ENCODE measurements at regions not wholly inside any gene's neighbourhood (a gene's known extent, or its start where the extent isn't known, plus 50 kb on each side); places are given as distances from the start of the nearest gene placed in this dataset.
A peak's percentile ranks its signal among the peaks of the same experiment; 100 is the strongest.
"Not testable (repeated sequence)": the region's sequence is repeated elsewhere in the genome, so short reads cannot be mapped to it uniquely, and the experiment has no call there.

DNA sequence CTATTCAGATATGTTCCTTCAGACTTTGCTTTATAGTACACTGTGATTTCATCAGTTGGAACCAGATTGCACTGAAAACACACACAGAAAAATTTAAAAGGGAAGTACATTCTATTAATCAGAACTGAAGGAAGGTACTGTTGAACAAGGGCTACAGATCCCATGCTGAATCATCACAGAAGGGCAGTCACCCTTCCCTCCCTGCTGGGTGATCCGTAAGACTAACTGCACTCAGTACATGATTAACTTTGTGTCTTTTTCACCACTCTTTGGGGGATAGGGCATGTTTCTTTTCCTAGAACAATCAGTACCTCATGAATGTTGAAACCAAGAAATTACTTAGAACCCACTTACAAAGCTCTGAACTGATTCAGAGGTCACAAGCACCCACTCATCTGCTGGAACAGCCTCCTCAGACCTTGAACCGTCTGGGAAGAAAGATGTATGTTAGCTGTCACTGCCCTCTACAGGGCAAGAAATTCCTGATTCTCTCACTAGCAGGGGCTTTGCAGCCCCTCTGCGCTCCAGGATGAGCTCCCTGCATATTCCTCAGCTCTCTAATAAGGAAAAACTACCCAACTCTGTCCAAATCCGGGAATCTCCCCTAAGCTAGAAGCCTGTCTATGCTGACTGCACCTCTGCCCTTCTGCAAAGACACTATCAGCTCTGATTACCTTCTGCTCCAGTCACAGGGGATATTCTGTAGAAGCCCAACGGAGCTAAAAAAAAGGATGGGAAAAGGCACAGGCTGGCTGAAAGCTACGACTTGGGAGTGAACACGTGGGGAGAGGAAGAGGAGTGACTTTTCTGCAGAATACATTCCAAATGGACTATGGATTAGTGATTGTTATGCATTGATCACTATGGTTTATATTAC lies 51.0 kb downstream of the IARS1 start:
- DNase-seq (ENCODE audit: low read depth) = peak; percentile 62

DNA sequence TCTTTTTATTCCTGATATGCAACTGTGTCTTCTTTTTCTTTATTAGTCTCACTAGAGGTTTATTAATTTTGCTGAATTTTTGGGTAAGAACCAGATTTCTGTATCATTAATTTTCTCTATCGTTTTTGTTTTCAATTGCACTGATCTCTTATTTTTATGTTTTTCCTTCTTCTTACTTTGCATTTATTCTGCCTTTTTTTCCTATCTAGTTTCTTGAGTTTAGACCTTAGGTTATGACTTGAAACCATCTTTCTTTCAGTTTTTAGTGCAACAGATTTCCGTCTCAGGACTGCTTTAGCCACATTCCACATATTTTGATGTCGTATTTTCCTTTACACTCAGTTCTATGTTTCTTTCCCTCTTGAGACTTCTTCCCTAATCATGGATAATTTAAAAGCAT lies 56.6 kb downstream of the IARS1 start:
- no peak for DNase-seq (ENCODE audit: low read depth)

DNA sequence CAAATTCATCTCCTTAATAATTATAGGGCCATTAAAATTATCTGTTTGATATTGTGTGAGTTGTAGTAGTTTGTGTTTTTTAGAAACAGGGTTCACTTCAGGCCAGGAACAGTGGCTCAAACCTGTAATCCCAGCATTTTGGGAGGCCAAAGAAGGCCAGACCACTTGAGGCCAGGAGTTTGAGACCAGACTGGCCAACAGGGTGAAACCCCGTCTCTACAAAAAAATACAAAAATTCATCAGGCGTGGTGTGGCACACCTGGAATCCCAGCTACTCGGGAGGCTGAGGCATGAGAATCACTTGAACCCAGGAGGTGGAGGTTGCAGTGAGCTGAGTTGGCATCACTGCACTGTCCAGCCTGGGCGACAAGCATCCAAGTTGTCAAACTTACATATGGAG lies 57.0 kb downstream of the IARS1 start:
- no peak for DNase-seq (ENCODE audit: low read depth)

DNA sequence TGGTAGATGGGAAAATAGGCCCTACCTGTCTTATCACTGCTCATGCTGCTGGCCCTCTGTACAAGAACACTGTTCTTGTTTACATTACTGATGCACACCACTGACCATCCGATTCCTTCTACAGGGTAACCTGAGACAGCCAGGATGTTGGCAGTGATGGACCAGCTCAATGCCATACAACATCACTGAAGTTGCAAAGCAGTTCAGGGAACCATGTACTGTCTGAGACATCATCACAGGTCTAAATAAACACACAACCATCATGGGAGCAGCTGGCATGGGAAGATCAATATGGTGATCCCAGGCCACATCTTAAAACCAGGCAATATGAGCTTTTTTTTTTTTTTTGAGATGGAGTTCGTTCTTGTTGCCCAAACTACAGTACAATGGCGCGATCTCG lies 59.0 kb downstream of the IARS1 start:
- DNase-seq (ENCODE audit: low read depth) = no peak

GRCh38 chr9:92232190-92232589 lies 61.3 kb downstream of the IARS1 start:
- DNase-seq (ENCODE audit: low read depth) = no peak

- DNase-seq (ENCODE audit: low read depth) = no peak
These were observed 64.9 kb downstream of the IARS1 start for GRCh38 chr9:92228628-92229027.

GRCh38 chr9:92224177-92224576 lies 69.3 kb downstream of the IARS1 start:
- no peak for DNase-seq (ENCODE audit: low read depth)

DNA sequence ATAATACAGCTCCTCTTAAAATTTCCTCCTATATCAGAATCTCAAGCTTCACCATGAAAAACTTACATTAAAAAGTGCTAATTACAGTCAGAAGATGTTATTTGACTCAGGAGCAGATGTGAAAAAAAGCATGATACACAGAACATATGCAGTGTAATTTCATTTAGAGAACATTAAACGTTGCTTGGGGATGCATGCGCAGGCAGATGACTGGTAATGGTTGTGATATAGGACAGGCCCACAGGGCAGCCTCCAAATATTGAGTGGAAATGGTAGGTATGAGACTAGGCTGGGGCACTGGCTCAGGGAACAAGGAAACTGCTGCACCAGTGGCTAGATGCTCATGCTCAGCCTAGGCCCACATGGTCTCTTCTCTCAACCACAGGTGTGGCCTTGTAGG lies 69.7 kb downstream of the IARS1 start:
- no peak for DNase-seq (ENCODE audit: low read depth)

GRCh38 chr9:92208693-92209524 lies 84.6 kb downstream of the IARS1 start:
- DNase-seq (ENCODE audit: low read depth) = no peak

- DNase-seq (ENCODE audit: low read depth) = no peak
These were observed 87.0 kb downstream of the IARS1 start for GRCh38 chr9:92206488-92206887.

DNA sequence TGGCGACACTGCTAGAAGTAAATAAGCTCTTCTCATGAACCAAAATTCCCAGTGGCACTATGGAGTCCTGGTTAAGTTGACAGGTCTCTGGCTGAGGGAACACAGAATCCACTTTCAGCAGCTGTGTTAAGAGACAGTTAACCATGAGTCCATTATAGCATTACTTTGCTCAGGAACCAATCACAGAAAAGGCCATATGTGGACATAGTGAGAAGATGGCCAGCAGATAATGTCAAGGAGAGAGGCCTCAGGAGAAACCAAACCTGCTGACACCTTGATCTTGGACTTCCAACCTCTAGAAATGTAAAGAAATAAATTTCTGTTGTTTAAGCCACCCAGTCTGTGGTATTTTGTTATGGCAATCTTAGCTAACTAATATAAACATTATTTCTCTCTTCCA lies 88.7 kb upstream of the SPTLC1 start:
- not testable (repeated sequence) for DNase-seq (ENCODE audit: low read depth)

GRCh38 chr9:92198237-92198636 lies 83.0 kb upstream of the SPTLC1 start:
- not testable (repeated sequence) for DNase-seq (ENCODE audit: low read depth)

GRCh38 chr9:92196909-92197308 lies 81.7 kb upstream of the SPTLC1 start:
- DNase-seq (ENCODE audit: low read depth) = peak; percentile 54

GRCh38 chr9:92196400-92196799 lies 81.2 kb upstream of the SPTLC1 start:
- DNase-seq (ENCODE audit: low read depth) = no peak

DNA sequence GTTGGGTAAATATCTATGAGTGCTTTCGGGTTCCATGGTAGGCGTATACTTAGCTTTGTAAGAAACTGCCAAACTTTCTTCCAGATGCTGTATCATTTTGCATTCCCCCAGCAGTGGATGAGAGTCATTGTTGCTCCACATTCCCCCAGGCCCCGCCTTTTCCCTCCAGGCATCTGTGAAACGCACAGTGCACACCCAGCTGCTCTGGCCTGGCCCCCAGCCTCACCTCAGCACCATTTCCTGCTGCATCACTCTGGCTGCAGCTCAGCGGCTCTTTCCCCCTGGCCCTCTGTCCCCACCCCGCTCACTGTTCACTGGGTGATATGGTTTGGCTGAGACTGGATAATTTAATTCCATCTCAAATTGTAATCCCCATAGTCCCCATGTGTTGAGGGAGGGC lies 76.6 kb upstream of the SPTLC1 start:
- DNase-seq (ENCODE audit: low read depth) = peak; percentile 17

DNA sequence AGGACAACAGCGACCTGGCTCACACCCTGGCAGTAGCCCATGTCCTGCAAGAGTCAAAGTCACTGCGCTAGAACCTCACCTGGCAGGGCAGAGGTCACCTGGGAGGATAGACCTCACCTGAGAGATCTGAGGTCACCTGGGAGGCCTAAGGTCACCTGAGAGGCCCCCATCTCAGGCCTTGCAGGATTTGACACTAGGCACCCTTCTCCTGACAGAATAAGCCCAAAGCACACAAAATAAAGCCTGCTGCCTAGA lies 75.2 kb upstream of the SPTLC1 start:
- no peak for DNase-seq (ENCODE audit: low read depth)

GRCh38 chr9:92189782-92190535 lies 74.7 kb upstream of the SPTLC1 start:
- DNase-seq (ENCODE audit: low read depth) = no peak

- no peak for DNase-seq (ENCODE audit: low read depth)
These were observed 74.0 kb upstream of the SPTLC1 start for GRCh38 chr9:92188969-92189781.

- no peak for DNase-seq (ENCODE audit: low read depth)
These were observed 72.9 kb upstream of the SPTLC1 start for GRCh38 chr9:92187989-92188714.

- no peak for DNase-seq (ENCODE audit: low read depth)
These were observed 72.2 kb upstream of the SPTLC1 start for GRCh38 chr9:92187390-92187789.

DNA sequence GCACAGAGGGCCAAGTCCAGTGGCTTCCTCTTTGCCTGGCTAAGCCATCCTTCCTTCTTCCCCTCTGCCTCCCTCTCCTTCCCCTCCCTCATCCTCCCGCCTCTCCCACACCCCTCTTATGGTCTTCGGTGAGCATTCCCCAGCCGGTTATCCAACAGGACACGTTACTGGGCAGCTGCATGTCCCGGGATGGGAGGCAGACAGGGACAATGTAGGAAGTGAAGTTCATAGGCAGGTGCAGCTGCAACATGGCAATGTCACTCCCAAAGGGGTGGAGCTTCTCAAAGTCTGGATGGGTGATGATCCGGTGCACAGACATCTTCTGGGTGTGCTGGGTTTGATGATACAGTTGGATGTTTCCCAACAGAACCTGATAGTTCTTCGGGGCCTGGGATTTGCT lies 71.4 kb upstream of the SPTLC1 start:
- DNase-seq (ENCODE audit: low read depth) = no peak
